ENCODE measurements at regions not wholly inside any gene's neighbourhood (a gene's known extent, or its start where the extent isn't known, plus 50 kb on each side); places are given as distances from the start of the nearest gene placed in this dataset.

DNA sequence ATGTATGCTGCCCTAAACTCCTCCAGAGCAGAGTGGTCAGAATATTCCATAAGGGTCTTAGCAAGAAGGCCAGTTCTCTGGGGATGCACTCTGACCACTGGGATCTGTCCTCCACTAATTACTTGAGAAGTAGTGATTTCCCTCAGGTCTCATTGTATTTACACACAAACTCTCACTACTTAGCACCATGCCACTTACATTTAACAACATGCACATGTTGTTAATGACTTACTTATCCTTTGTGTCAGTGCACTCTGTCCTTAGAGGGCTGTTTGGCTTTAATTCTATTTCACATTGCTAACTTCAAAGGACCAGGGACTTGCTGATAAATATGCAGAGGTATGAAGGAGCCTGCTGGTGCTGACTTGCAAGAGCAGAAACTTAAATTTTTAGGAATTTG is 1415.5 kb upstream of the ACVR2A start:
- Histone ChIP-seq H3K14ac (ENCODE audit: insufficient read depth, low read length) (no peak overlapping the region), H2AFZ (ENCODE audit: low read length) (no peak overlapping the region)

More for the DNA sequence above, 1415.5 kb upstream of the ACVR2A start:
- Histone ChIP-seq H2BK15ac (ENCODE audit: low read depth, low read length) (no peak overlapping the region), H3K56ac (ENCODE audit: insufficient read length, low read depth, low read length) (no peak overlapping the region), H4K5ac (ENCODE audit: insufficient read length, low read depth, low read length) (no peak overlapping the region), H4K91ac (ENCODE audit: insufficient read length, low read depth, low read length) (no peak overlapping the region), H3K9me3 (ENCODE audit: control insufficient read depth, low read depth, low read length) (no peaks in the 10 kb centered on the region), H3K27ac (ENCODE audit: insufficient read length, low read depth, low read length) (no peak overlapping the region), H3K4me2 (ENCODE audit: insufficient read depth, insufficient read length, low read length) (no peak overlapping the region), H2BK120ac (ENCODE audit: low read depth, low read length, poor library complexity, severe bottlenecking) (no peak overlapping the region), H2BK20ac (ENCODE audit: low read depth, low read length, poor library complexity, severe bottlenecking) (no peak overlapping the region), H4K20me1 (ENCODE audit: control insufficient read depth, insufficient read depth, insufficient read length) (no peaks in the 10 kb centered on the region), H3K27me3 (ENCODE audit: insufficient read depth, low read length) (no peaks in the 10 kb centered on the region), H3K79me1 (ENCODE audit: insufficient read depth, low read depth, low read length, poor library complexity, severe bottlenecking) (no peaks in the 10 kb centered on the region), H3K9ac (ENCODE audit: extremely low read depth, insufficient read length, low read length) (no peak overlapping the region), H3K79me2 (ENCODE audit: insufficient read depth, low read length) (no peaks in the 10 kb centered on the region), H2BK5ac (ENCODE audit: insufficient read length, low read length) (no peak overlapping the region), H3K23ac (ENCODE audit: insufficient read length, low read depth, low read length) (no peak overlapping the region), H3K4ac (ENCODE audit: low read depth, low read length) (no peak overlapping the region), H3K18ac (ENCODE audit: insufficient read length, low read depth, low read length) (no peak overlapping the region), H3K4me1 (ENCODE audit: insufficient read depth, low read length) (no peaks in the 10 kb centered on the region), H2BK12ac (ENCODE audit: insufficient read length, low read depth, low read length) (no peak overlapping the region), H3K23me2 (ENCODE audit: insufficient read length, low read depth, low read length, poor library complexity, severe bottlenecking) (no peaks in the 10 kb centered on the region), H2AK5ac (ENCODE audit: insufficient read length, low read length) (no peak overlapping the region), H4K8ac (replicated peaks; ENCODE audit: insufficient read length, low read depth, low read length) (no peak overlapping the region), H3T11ph (ENCODE audit: low read length) (no peak overlapping the region)
- Mint-ChIP-seq H3K4me3 (no peak overlapping the region), H3K27me3 (ENCODE audit: low read depth) (no peaks in the 10 kb centered on the region), H3K27ac (no peak overlapping the region), H3K4me1 (peaks cover 10 to 15% of the 10 kb centered on the region in 2 experiments), H3K36me3 (ENCODE audit: insufficient read depth in 1 of 3, low read depth in 3 of 3) (no peaks in the 10 kb centered on the region), H3K9me3 (no peaks in the 10 kb centered on the region)
- no peak for DNase-seq
- TF ChIP-seq CTCF (conservative IDR thresholded peaks at IDR 0.05): no peak
